Astrocyte of the spinal cord (primary cell): ENCODE measurements at regions not wholly inside any gene's neighbourhood (a gene's known extent, or its start where the extent isn't known, plus 50 kb on each side); places are given as distances from the start of the nearest gene placed in this dataset.
"Not testable (repeated sequence)": the region's sequence is repeated elsewhere in the genome, so short reads cannot be mapped to it uniquely, and the experiment has no call there.

Experiments
- DNase-seq: peaks from one replicate; pipeline ENCODE4 v3.0.0; 2011; ENCODE audit warnings: low read depth, low spot score
- H3K4me3 ChIP-seq: 2 replicates; pipeline ENCODE4 v1.5.1; 2011; ENCODE audit warnings: low read depth, mild to moderate bottlenecking, low read length, moderate library complexity
- CTCF ChIP-seq: IDR thresholded peaks from 2 replicates; pipeline ENCODE4 v1.5.1; 2012; ENCODE audit warnings: low read depth, mild to moderate bottlenecking, low read length, inconsistent platforms
- in situ Hi-C: cut with HindIII; loops from 2 replicates; pipeline ENCODE4 v1.10.0; 2017; ENCODE audit warnings: low sequenced_read_pairs

GRCh38 chr13:84607261-84608013, 725.2 kb upstream of the SLITRK1 start:
- in situ Hi-C loops: no loop called here
- DNase-seq: peak; percentile 91
- no peak for TF ChIP-seq CTCF
- no peak overlapping the region for H3K4me3 ChIP-seq

- TF ChIP-seq CTCF: no peak
- no peak for DNase-seq
- in situ Hi-C loops: no loop called here
- no peak overlapping the region for H3K4me3 ChIP-seq
Observed at GRCh38 chr13:84606616-84607015, 724.3 kb upstream of the SLITRK1 start.

GRCh38 chr13:84605927-84606326, 723.7 kb upstream of the SLITRK1 start:
- H3K4me3 ChIP-seq: no peak overlapping the region
- no peak for TF ChIP-seq CTCF
- in situ Hi-C loops: no loop called here
- no peak for DNase-seq

GRCh38 chr13:84591444-84591843, 709.2 kb upstream of the SLITRK1 start:
- DNase-seq: no peak
- in situ Hi-C loops: no loop called here
- H3K4me3 ChIP-seq: no peak overlapping the region
- TF ChIP-seq CTCF: no peak

GRCh38 chr13:84590663-84591062, 708.4 kb upstream of the SLITRK1 start:
- H3K4me3 ChIP-seq: no peak overlapping the region
- DNase-seq: no peak
- in situ Hi-C loops: no loop called here
- TF ChIP-seq CTCF: no peak

GRCh38 chr13:84588023-84588422, 705.7 kb upstream of the SLITRK1 start:
- H3K4me3 ChIP-seq: no peak overlapping the region
- DNase-seq: no peak
- in situ Hi-C loops: no loop called here
- TF ChIP-seq CTCF: no peak

GRCh38 chr13:84579901-84580300, 697.6 kb upstream of the SLITRK1 start:
- DNase-seq, H3K4me3 ChIP-seq, in situ Hi-C loops: not testable (repeated sequence)
